Activated CD4-positive, alpha-beta T cell treated with anti-CD3 and anti-CD28 coated beads for 24 hours (primary cell): ENCODE measurements at regions not wholly inside any gene's neighbourhood (a gene's known extent, or its start where the extent isn't known, plus 50 kb on each side); places are given as distances from the start of the nearest gene placed in this dataset.

Experiments
- DNase-seq, 2 donors: peaks; one replicate each; pipeline ENCODE4 v3.0.0-alpha.2; 2020; ENCODE audit warnings: low read depth in 2 of 2

DNA sequence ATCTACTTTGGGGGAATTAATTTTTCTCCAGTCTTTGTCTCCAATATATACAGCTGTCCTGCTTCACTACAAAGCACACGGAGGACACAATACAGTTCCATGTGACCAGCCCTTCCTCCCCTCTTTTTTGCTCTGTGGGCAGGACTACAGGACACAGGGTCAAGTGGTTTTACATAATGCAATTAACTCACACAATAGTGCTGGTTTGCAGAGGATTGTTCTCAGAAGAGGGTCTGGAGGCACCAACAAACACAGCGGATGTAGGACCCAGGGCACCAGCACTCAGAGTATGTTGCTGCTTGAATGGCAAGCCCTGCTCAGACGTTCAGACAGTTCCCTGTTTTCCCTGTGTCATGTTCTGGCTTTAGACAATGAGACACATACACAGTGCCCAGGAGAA lies 52.0 kb upstream of the NPTX2 start:
- no peak for DNase-seq

DNA sequence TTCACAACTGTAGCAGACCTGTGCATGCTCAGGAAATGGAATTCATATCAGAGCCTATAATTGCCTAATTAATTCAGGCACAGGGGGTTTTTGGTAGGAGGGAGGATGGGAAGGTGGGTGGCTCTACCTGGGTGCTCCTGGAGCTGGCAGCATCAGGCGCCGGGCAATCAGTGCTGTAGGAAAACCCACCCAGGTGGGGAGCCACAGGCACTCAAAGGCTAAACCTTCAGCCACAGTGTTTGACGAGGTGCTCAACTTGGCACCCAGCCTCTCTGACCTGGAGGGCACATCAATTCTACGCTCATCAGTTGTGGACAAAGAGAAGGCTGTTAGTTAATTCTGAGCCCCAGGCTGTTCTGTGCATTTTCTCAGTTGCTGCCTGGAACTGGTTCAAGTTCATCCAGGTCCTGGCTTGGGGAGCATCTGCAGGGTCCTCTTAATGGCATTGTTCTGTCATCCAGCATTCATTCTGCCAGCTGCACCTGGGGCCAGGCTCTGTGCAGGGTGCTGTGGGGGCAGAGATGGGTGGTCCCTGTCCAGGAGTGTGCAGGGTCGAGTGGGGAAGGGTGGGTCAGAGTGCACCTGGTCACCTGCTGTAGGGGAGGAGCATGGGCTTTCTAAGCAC lies 54.1 kb upstream of the NPTX2 start:
- no peak for DNase-seq

DNA sequence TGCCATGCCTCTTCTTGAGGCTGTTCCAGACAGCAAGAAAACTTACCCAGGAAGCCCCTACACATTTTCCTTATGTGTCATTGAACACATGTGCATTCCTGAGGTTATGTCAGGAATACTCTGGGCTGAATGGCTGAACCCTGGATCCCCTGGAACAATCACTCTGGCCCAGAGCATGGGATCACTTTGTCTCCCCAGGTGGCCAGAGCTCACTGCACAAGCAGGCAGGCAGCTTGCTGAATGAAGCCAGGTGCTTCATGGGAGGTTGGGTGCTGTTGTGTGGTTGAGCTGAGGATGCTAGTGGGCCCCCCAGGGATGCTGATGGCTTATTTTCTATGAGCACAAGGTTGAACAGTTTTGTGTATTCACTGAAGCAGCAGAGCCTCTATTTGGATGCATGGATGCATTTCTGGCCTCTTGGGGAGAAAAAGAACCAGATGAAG lies 54.7 kb upstream of the NPTX2 start:
- no peak for DNase-seq

DNA sequence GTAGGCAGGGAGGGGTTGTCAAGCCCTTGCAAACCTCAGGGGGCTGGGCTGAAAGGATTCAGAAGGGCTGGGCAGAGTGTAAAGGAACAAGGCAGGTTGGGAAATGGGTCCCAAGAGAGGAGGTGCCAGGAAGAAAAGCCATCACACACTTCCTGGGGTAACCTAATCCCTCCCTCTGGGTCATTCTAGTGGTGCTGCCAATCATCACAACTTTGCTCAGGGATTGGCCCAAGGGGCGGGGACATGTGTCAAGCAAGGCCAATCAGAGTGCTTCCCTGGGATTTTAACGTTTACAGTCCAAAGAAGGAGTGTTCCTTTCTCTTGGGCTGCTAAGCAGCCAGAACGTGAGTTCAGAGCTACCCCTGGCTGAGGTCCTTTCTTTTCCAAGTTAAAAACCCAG lies 57.1 kb upstream of the NPTX2 start:
- DNase-seq = no peak

DNA sequence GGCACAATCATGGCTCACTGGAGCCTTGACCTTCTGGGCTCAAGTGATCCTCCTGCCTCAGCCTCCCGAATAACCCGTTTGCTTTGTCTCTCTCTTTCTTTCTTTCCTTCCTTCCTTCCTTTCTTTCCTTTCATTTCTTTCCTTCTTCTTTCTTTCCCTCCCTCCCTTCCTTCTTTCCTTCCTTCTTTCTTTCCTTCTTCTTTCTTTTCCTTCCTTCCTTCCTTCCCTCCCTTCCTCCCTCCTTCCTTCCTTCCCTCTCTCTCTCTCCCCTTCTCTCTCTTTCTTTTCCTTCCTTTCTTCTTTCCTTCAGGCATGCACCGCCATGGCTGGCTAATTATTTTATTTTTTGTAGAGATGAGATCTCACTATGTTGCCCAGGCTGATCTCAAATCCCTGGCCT lies 57.9 kb upstream of the NPTX2 start:
- DNase-seq = no peak

DNA sequence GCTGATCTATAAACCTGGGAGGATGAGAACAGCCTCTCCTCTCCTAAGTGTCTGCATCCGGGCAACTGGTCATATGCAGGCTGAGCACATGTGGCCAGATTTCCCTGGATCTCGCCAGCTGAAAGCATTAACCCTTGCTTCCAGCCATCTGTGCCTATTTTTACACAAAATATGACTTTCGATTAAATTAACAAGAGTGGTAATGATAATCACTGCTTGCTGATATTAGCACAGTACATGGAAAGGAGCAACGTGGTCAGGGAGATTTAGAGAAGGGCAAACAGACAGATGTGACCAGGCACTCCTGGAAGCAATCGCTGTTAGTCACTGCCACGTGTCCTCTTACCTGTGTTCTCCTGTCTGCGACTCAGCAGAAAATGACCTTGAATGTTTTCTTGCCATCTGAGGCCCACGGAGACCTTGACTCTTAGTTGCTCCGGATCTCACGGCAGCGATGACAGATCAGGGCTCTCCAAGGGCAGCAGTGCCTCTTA lies 59.5 kb upstream of the NPTX2 start:
- DNase-seq = no peak

DNA sequence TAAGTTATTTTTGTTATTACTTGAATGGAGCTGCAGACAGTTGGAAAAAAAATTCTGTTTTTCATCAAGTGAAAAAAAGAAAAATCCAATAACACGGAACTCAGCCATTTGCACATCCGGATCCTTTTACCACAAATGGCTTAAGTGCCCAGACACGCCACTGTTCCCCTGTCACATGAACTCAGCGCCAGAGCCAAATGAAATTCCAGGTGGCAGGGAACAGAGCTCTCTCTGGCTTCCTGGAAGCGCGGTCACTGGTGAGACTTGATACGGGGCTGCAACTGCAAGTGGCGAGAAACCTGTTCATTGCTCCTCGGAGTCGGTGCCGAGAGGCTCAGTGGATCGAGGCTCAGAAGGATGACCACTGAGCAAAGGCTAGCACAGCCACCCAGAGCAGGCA lies 60.8 kb upstream of the NPTX2 start:
- DNase-seq = no peak

DNA sequence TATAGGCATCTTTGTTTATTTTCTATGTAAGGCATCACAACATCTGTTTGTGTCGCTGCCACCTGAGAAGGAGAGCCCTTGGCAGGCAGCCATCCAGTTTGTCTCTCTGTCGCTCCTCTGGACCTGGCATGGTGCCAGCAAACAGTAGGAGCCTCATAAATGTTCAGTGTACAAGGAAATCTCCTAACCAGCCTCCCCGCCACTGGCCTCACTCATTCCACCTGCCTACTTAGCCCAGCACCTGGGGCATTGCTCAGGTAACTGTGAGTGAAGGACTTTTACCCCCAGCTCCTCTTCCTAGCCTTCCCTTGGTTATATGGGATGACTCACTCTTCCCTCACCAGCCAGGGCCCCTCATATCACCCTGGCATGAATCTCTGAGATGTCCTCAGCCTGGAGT lies 61.7 kb upstream of the NPTX2 start:
- no peak for DNase-seq

DNA sequence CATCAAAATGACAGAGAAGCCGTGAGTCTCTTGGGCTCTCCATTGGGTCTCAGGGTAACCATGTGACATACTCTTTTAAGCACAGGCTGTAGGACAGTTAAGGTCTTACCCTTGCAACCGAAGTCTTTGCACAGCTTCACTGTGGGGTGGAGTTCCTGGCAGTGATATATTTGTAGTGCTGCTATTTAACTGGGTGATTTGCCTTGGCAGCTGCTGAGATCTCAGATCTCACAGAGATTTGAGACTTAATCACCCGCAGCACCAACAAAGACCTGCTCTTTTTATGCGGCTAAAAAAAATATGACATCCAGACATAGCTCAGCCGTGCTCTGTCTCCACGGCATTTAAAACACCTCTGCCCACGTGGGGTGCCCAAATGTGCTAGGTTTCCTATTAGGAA lies 63.4 kb upstream of the NPTX2 start:
- no peak for DNase-seq

DNA sequence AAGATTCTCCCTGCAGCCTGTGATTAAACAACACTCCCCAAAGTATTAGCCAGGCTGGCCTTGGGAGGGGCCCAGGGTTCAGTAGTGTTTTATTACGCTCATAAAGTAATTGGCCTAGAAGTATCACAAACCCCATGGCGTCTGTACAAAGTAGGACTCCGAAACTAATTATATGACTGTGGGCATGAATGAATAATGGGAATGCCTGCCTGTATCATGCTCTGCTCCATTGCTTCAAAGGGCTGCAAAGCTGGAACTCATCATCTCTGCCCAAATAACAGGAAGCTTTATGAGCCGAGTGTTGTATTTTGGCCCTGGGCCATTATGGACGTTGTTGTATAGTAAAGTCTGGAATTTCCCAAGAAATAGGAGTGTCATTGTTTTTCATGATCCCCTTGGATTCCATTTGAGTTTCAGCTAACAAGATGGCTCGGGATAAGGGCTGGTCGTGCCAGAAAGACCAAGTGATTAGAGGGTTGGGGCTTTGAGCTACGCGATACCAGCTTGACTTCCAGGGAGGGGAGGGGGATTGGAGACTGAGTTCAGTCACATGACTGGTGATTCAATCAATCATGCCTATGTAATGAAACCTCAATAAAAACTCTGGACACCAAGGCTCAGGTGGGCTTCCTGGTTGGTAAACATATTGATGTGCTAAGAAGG lies 65.3 kb upstream of the NPTX2 start:
- no peak for DNase-seq

DNA sequence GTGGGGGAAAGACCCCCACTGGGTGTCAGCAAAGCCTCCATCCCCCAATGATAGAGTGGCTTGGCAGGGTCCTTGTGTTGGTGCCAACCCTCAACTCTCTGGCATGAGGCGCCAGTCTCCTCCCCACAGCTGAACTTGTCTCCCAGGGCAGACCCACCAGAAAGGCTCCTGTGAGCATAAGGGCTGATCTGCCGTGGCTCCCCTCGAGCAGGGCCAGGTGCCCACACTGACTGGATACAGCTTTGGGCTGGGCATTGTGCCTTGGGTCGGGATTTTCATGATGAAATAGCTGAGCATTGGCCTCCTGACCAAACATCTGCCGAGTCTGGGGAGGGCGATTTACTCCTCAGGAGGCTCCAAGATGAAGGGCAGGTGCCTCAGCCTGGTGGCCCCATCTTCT lies 68.1 kb upstream of the NPTX2 start:
- DNase-seq = no peak

DNA sequence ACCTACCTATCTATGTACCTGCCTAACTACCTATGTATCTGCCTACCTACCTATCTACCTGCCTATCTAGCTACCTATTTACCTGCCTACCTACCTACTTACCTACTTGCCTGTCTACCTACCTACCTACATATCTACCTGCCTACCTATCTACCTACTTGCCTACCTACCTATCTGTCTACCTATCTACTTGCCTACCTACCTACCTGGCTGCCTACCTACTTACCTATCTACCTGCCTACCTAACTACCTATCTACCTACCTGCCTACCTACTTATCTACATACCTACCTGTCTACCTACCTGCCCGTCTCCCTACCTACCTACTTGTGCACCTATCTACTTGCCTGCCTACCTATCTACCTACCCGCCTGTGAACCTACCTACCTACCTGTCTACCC lies 68.7 kb upstream of the NPTX2 start:
- DNase-seq = no peak

DNA sequence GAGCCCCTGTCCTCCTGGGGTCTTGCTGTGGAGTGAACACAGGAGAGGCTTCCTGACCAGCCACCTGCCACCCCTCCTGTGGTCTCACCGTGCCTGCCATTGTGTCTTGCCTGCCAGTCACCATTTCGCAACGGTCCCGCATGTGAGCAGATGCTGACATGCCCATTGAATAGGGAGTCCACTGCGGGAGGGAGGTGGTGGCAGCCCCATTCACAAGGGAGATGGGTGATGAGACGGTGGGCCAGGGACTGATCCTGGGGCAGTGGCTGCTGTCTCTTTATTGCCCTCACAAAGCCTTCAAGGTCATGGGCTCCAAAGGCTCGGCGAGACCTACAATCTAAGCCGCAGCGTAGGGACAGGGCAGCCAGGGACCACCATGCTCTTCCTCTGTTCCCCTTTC lies 76.0 kb upstream of the NPTX2 start:
- no peak for DNase-seq

DNA sequence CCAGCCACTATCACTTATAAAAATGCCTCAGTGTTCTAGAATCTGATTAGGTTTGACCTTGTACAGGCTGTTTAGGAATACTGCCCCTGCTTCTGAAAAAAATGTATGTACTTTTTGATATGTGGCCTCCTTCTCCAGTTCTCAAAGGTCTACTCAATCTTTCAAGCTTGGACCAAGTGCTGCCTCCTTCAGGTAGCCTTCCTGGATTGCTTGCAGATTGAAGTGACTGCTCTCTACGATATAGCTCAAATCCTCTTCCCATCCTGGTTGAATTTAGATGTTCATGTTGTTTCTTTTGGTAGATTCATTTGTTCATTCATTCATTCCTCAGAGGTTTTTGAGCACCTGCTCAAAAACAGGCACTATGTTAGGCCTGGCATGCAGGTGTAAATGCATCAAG lies 77.2 kb upstream of the NPTX2 start:
- no peak for DNase-seq

DNA sequence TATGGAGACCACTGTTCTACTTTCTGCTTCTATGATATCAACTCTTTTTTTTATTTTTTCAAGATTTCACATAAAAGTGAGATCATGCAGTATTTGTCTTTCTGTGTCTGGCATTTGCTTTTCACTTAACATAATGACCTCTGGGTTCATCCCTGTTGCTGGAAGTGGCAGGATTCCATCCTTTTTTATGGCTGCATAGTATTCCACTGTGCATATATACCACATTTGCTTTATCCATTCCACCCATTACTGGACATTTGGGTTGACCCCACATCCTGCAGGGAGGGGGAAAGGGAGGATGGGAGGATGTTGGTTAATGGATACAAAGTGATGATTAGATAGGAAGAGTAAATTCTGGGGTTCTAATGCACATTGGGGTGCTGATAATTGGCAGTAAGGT lies 80.3 kb upstream of the NPTX2 start:
- no peak for DNase-seq

DNA sequence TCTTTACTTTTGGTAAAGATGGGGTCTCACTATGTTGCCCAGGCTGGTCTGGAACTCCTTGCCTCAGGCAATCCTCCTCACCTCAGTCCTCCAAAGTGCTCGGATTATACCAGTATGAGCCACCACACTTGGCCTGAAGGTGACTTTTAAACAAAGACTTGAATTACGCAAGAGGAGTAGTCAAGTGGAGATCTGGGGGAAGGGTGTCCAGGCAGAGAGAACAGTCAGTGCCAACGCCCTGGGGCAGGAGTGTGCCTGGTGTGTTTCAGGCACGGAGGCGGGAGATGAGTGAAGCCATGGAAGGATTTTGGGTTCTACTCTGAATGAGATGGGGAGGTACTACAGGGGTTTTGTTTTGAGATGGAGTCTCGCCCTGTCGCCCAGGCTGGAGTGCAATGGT lies 82.6 kb upstream of the NPTX2 start:
- DNase-seq = no peak

DNA sequence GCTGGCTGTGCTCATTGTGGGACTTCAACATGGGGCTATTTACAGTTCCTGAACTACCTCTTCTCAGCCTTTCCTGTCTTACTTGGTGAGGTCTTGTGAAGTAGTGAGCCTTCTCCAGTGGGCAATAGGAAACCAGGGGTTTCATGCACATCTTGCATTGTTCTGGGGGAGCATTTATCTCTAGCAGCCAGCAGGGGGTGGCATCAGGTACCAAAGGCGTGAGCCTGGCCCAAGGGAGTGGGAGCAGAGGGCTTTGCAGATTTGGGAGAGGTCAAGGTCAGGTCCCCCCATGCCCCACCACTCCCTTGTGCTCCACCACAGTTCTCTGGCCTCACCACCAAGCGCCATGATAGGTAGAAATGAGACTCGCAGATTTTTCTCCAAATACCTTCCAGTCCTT lies 85.4 kb upstream of the NPTX2 start:
- no peak for DNase-seq

DNA sequence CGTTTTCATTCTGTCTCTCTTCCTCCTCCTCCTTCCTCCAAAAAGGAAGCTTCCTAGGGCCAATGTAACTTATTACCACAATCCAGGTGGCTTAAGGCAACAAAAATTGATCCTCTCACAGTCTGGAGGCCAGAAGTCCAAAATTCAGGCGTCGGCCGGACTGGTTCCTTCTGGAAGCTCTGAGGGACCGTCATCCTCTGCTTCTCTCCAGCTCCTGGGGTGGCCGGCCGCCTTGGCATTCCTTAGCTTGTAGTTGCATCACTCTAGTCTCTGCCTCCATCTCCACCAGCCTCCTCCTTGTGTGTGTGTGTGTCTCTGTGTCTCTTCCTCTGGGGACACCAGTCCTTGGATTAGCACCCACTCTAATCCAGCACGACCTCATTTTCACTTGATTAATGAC lies 89.0 kb upstream of the NPTX2 start:
- DNase-seq = no peak

DNA sequence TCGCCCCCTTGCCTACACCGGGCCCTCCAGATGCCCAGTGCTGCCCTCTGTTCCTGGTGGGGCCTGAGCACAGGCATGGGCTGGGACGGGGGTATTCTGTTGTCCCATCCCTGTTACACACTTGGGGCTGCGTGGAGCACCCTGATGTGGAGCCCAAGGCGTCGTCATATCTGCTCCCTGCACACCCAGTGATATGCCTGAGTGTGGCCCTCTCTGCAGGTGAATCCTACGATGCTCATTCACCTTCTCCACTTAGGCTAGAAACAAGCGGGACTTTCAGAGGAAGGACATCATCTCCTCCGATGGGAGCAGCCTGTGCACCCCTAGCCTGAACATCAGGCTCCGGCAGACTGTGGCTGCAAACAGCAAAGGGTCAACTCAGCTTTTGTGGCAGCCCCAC lies 91.0 kb upstream of the NPTX2 start:
- no peak for DNase-seq

DNA sequence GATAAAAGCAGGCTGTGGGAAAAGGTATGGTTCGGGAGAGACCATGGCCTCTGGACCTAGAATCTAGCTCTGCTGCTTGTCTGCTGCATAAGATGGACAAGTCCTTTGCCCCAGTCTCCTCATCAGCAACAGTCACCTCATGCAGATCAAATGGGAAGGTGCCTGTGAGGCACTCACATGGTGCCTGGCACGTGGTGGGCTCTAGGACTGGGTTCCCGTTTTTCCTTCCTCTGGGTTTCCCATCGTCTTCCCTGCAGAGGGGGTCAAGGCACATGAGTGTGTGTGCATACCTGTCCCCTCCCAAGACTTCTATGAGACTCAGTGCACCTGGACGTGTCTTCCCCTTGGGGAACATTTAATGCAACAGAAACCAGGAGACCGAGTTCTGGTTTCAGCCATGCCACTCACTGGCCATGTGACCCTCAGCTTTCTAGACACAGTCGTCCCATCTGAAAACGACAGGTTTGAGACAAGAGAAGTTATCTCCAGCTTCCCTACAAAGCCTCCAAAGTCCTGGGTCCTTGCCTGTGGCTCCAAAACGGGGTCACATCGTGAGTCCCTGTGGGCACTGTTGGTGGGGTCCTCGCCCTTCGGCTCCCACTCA lies 95.9 kb upstream of the NPTX2 start:
- no peak for DNase-seq

DNA sequence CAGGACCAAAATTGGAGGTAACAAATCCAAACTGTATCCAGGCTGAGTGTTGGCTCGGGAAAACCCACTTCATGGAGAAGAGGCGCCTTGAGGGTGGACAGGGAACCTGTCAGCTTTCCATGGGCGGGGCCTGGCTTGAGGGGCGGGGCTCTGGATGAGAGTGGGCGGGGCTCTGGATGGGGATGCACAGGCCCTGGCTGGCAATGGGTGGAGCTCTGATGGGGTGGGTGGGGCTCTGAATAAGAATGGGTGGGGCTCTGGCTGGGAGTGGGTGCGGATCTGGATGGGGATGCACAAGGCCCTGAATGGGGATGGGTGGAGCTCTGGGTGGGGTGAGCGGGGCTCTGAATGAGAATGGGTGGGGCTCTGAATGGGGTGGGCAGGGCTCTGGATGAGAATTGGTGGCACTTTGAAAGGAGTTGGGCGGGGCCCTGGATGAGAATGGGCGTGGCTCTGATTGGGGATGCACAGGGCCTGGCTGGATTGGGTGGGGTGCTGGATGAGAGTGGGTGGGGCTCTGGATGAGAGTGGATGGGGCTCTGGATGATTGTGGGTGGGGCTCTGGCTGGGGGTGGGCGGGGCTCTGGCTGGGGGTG lies 96.6 kb upstream of the NPTX2 start:
- DNase-seq = peak in 1 of 2 donors; percentile 10

DNA sequence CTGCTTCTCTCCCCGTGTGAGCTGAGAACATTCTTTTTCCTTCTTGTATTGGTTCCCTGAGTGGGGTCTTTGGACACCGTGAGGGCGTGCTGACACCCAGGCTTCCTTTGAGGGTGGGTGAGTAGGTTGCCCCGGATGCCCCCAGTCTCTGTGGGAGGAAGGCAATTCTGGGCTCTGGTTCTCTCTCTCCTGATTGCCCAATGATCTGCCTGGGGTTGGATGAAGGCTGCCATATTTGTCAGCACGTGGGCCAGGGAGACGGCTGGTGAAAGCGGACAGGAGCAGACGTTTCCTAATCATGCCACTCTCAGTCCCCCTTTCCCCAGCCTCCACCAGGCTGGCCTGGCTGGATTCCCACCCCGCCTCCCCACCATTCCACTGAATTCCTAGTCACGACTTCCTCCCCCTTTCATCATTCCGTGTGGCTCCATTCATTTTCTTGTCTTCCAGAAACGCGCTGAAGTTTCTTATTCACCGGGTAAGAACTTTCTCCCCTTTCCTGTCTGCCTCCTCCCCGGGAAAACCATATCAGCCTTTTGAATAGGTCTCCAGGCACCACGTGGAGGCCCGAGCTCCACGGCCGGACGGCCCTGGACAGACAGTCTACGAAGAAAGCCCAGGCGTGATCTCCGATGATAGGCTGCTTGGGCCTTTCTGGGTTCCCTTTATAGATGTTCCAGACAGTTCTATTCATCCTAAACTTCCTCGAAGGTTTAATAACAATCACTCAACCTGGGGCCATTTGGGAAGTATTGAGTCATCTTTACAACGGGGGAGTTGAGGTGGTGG lies 98.7 kb upstream of the NPTX2 start:
- DNase-seq = no peak
